ENCODE measurements at regions not wholly inside any gene's neighbourhood (a gene's known extent, or its start where the extent isn't known, plus 50 kb on each side); places are given as distances from the start of the nearest gene placed in this dataset.

DNA sequence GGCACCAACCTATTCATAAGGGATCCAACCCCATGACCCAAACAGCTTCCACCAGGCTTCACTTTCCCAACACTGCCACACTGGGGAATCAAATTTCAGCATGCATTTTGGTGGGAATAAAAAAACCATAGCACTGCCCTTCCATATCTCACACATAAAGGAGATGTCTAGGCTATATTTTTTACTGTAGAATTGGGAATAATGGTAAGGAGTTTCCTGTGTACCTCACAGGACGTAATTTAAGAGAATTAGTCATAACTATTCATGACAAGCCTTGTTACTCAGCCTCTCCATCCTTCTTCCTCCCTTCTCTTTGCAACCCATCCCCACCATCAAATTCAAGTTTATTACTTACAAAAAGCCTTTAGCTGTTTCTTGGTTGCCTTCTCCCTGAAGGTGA lies 352.1 kb downstream of the MLLT3 start:
- peaks cover 0 to 4% (median 0%) of the 10 kb centered on the region in 3 donors for H3K9me3 ChIP-seq (ENCODE audit: control extremely low read depth in 1 of 3, control insufficient read depth in 2 of 3, insufficient read depth in 1 of 3, low read length in 2 of 3)
- intact Hi-C loops (cut with micrococcal nuclease) = no loop called here
- no peak overlapping the region for H3K9ac ChIP-seq (ENCODE audit: low read length)
- H3K27ac ChIP-seq (ENCODE audit: low read length in 2 of 2) = no peak overlapping the region
- ATAC-seq (ENCODE audit: low read depth) (no peak), DNase-seq (no peak)
- H3K27me3 Mint-ChIP-seq = peaks cover 4% of the 10 kb centered on the region
- no peak overlapping the region for H3K4me2 ChIP-seq (replicated peaks; ENCODE audit: low read depth, low read length, poor library complexity, severe bottlenecking)
- no peaks in the 10 kb centered on the region for H3K79me2 ChIP-seq (ENCODE audit: control insufficient read depth, insufficient read depth, low read length)
- TF ChIP-seq, protein P1, sequence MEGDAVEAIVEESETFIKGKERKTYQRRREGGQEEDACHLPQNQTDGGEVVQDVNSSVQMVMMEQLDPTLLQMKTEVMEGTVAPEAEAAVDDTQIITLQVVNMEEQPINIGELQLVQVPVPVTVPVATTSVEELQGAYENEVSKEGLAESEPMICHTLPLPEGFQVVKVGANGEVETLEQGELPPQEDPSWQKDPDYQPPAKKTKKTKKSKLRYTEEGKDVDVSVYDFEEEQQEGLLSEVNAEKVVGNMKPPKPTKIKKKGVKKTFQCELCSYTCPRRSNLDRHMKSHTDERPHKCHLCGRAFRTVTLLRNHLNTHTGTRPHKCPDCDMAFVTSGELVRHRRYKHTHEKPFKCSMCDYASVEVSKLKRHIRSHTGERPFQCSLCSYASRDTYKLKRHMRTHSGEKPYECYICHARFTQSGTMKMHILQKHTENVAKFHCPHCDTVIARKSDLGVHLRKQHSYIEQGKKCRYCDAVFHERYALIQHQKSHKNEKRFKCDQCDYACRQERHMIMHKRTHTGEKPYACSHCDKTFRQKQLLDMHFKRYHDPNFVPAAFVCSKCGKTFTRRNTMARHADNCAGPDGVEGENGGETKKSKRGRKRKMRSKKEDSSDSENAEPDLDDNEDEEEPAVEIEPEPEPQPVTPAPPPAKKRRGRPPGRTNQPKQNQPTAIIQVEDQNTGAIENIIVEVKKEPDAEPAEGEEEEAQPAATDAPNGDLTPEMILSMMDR (IDR thresholded peaks at IDR 0.05) = no peak
- TF ChIP-seq EZH2 (IDR thresholded peaks at IDR 0.05; ENCODE audit: borderline replicate concordance, insufficient read depth, low read depth, low read length, poor library complexity, severe bottlenecking) = no peak
- WGBS (ENCODE audit: insufficient coverage) = no CpG with 5 or more reads among the region's 1 CpG
- no peak overlapping the region for H3K4me3 ChIP-seq (ENCODE audit: control extremely low read depth in 1 of 5, extremely low read depth in 1 of 5, insufficient read depth in 1 of 5, low read depth in 2 of 5, low read length in 4 of 5)
- H3K27ac Mint-ChIP-seq = no peak overlapping the region
- H4K20me1 ChIP-seq (ENCODE audit: control insufficient read depth, insufficient read depth, low read length, poor library complexity, severe bottlenecking) = no peaks in the 10 kb centered on the region
- H3K27me3 ChIP-seq (replicated peaks in 1 of 4; ENCODE audit: control extremely low read depth in 1 of 4, control insufficient read depth in 3 of 4, insufficient read depth in 4 of 4, low read length in 3 of 4) = no peaks in the 10 kb centered on the region
- no peaks in the 10 kb centered on the region for H3K4me1 ChIP-seq (ENCODE audit: control insufficient read depth in 2 of 2, insufficient read depth in 2 of 2, low read length in 2 of 2)
- peaks cover 4% of the 10 kb centered on the region for H3K9me3 Mint-ChIP-seq (ENCODE audit: insufficient read depth)
- H3K4me1 Mint-ChIP-seq = no peaks in the 10 kb centered on the region
- no peaks in the 10 kb centered on the region for H3K36me3 ChIP-seq (replicated peaks in 1 of 2; ENCODE audit: control extremely low read depth in 1 of 2, control insufficient read depth in 1 of 2, extremely low read depth in 1 of 2, insufficient read depth in 2 of 2, low read length in 1 of 2)
- POLR2A ChIA-PET = no interaction called here
- no peak overlapping the region for H2AFZ ChIP-seq (ENCODE audit: insufficient read depth, low read depth, low read length, poor library complexity, severe bottlenecking)
- CTCF ChIA-PET = no interaction called here
- H3K4me3 Mint-ChIP-seq = no peak overlapping the region

DNA sequence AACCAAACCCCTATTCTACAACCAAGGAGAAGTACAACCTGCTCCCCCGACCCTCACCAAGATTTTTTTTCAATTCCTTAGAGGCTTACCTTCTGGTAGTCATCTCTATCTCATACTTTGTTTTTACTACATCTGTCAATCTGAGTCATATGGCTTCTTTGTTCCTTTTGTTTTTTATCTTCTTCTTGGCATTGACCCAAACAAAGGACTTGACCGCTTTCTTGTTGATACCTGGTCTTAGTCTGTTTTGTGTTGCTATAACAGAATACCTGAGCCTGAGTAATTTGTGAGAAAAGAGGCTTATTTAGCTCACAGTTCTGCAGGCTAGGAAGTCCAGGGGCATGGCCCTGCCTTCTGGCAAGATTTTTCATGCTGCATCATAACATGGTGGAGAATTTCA lies 352.7 kb downstream of the MLLT3 start:
- Mint-ChIP-seq H3K4me1 (no peaks in the 10 kb centered on the region), H3K27me3 (peaks cover 4% of the 10 kb centered on the region), H3K27ac (no peak overlapping the region), H3K4me3 (no peak overlapping the region), H3K9me3 (ENCODE audit: insufficient read depth) (peaks cover 4% of the 10 kb centered on the region)
- intact Hi-C loops (cut with micrococcal nuclease) = no loop called here
- Histone ChIP-seq H3K4me2 (replicated peaks; ENCODE audit: low read depth, low read length, poor library complexity, severe bottlenecking) (no peak overlapping the region), H3K36me3 (replicated peaks in 1 of 2; ENCODE audit: control extremely low read depth in 1 of 2, control insufficient read depth in 1 of 2, extremely low read depth in 1 of 2, insufficient read depth in 2 of 2, low read length in 1 of 2) (no peaks in the 10 kb centered on the region), H3K4me3 (ENCODE audit: control extremely low read depth in 1 of 5, extremely low read depth in 1 of 5, insufficient read depth in 1 of 5, low read depth in 2 of 5, low read length in 4 of 5) (no peak overlapping the region), H3K27ac (ENCODE audit: low read length in 2 of 2) (no peak overlapping the region), H4K20me1 (ENCODE audit: control insufficient read depth, insufficient read depth, low read length, poor library complexity, severe bottlenecking) (no peaks in the 10 kb centered on the region), H3K9ac (ENCODE audit: low read length) (no peak overlapping the region), H3K79me2 (ENCODE audit: control insufficient read depth, insufficient read depth, low read length) (no peaks in the 10 kb centered on the region), H2AFZ (ENCODE audit: insufficient read depth, low read depth, low read length, poor library complexity, severe bottlenecking) (no peak overlapping the region), H3K4me1 (ENCODE audit: control insufficient read depth in 2 of 2, insufficient read depth in 2 of 2, low read length in 2 of 2) (no peaks in the 10 kb centered on the region), H3K9me3 (ENCODE audit: control extremely low read depth in 1 of 3, control insufficient read depth in 2 of 3, insufficient read depth in 1 of 3, low read length in 2 of 3) (peaks cover 0 to 4% (median 0%) of the 10 kb centered on the region in 3 donors), H3K27me3 (replicated peaks in 1 of 4; ENCODE audit: control extremely low read depth in 1 of 4, control insufficient read depth in 3 of 4, insufficient read depth in 4 of 4, low read length in 3 of 4) (no peaks in the 10 kb centered on the region)
- ATAC-seq (ENCODE audit: low read depth) (no peak), DNase-seq (no peak)
- 83% methylated on average over 2 of the region's 2 CpGs for WGBS (ENCODE audit: insufficient coverage)
- no peak for TF ChIP-seq EZH2 (IDR thresholded peaks at IDR 0.05; ENCODE audit: borderline replicate concordance, insufficient read depth, low read depth, low read length, poor library complexity, severe bottlenecking)
- TF ChIP-seq, protein P1 (IDR thresholded peaks at IDR 0.05) = no peak
- CTCF ChIA-PET = no interaction called here
- POLR2A ChIA-PET = no interaction called here

Measured in B cell (primary cell).